ENCODE measurements at regions not wholly inside any gene's neighbourhood (a gene's known extent, or its start where the extent isn't known, plus 50 kb on each side); places are given as distances from the start of the nearest gene placed in this dataset.

DNA sequence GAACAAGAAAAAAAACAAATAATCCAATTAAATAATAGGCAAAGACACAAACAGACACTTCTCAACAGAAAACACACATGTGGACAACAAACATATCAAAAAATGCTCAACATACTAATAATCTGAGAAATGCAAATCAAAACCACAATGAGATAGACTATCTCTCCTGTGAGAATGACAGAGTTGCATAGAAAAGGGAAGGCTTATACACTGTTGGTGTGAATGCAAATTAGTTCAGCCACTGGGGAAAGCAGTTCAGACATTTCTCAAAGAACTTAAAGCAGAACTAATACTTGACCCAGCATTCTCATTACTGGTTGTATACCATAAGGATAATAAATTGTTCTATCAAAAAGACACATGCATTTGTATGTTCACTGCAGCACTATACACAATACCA lies 637.8 kb upstream of the LUZP2 start:
- Histone ChIP-seq H3F3A (ENCODE audit: control insufficient read depth, insufficient read depth) (no peaks in the 10 kb centered on the region), H3K27ac (ENCODE audit: low read depth, low read length) (no peak overlapping the region), H3K9me3 (ENCODE audit: control insufficient read depth, insufficient read depth, low read length) (no peaks in the 10 kb centered on the region), H3K36me3 (ENCODE audit: control insufficient read depth, low read length) (no peaks in the 10 kb centered on the region), H3K4me1 (ENCODE audit: control insufficient read depth, low read length) (peaks cover 7% of the 10 kb centered on the region), H3K9me2 (replicated peaks; ENCODE audit: control insufficient read depth, low read length) (no peaks in the 10 kb centered on the region), H3K4me3 (ENCODE audit: low read length) (no peak overlapping the region), H3K27me3 (ENCODE audit: control insufficient read depth, low read length) (no peaks in the 10 kb centered on the region), H3K79me2 (ENCODE audit: control insufficient read depth, low read length) (no peaks in the 10 kb centered on the region), H4K20me1 (ENCODE audit: control insufficient read depth, insufficient read depth, low read depth, low read length) (no peaks in the 10 kb centered on the region), H3K4me2 (ENCODE audit: low read length) (no peak overlapping the region)
- TF ChIP-seq EZH2phosphoT487 (IDR thresholded peaks at IDR 0.05; ENCODE audit: borderline replicate concordance, low read length) = no peak
- TF ChIP-seq CTCF (IDR thresholded peaks at IDR 0.05; ENCODE audit: low read depth, low read length, poor library complexity, severe bottlenecking) = no peak

- Histone ChIP-seq H3K4me3 (ENCODE audit: low read length) (no peak overlapping the region), H3K27ac (ENCODE audit: low read depth, low read length) (no peak overlapping the region), H3K4me1 (ENCODE audit: control insufficient read depth, low read length) (peaks cover 7% of the 10 kb centered on the region), H4K20me1 (ENCODE audit: control insufficient read depth, insufficient read depth, low read depth, low read length) (no peaks in the 10 kb centered on the region), H3K27me3 (ENCODE audit: control insufficient read depth, low read length) (no peaks in the 10 kb centered on the region), H3F3A (ENCODE audit: control insufficient read depth, insufficient read depth) (no peaks in the 10 kb centered on the region), H3K9me2 (replicated peaks; ENCODE audit: control insufficient read depth, low read length) (no peaks in the 10 kb centered on the region), H3K36me3 (ENCODE audit: control insufficient read depth, low read length) (no peaks in the 10 kb centered on the region), H3K79me2 (ENCODE audit: control insufficient read depth, low read length) (no peaks in the 10 kb centered on the region), H3K4me2 (ENCODE audit: low read length) (no peak overlapping the region), H3K9me3 (ENCODE audit: control insufficient read depth, insufficient read depth, low read length) (no peaks in the 10 kb centered on the region)
- no peak for TF ChIP-seq EZH2phosphoT487 (IDR thresholded peaks at IDR 0.05; ENCODE audit: borderline replicate concordance, low read length)
- no peak for TF ChIP-seq CTCF (IDR thresholded peaks at IDR 0.05; ENCODE audit: low read depth, low read length, poor library complexity, severe bottlenecking)
Observed at GRCh38 chr11:23861615-23862014, 635.2 kb upstream of the LUZP2 start.

GRCh38 chr11:23865341-23865975 lies 631.4 kb upstream of the LUZP2 start:
- no peak overlapping the region for H3K27ac ChIP-seq (ENCODE audit: low read depth, low read length)

More at GRCh38 chr11:23865341-23865975, 631.4 kb upstream of the LUZP2 start:
- no peaks in the 10 kb centered on the region for H3K4me1 ChIP-seq (ENCODE audit: control insufficient read depth, low read length)
- TF ChIP-seq EZH2phosphoT487 (IDR thresholded peaks at IDR 0.05; ENCODE audit: borderline replicate concordance, low read length) (no peak), CTCF (IDR thresholded peaks at IDR 0.05; ENCODE audit: low read depth, low read length, poor library complexity, severe bottlenecking) (no peak)
- no peaks in the 10 kb centered on the region for H4K20me1 ChIP-seq (ENCODE audit: control insufficient read depth, insufficient read depth, low read depth, low read length)
- H3K9me2 ChIP-seq (replicated peaks; ENCODE audit: control insufficient read depth, low read length) = no peaks in the 10 kb centered on the region
- H3K4me2 ChIP-seq (ENCODE audit: low read length) = no peak overlapping the region
- no peaks in the 10 kb centered on the region for H3F3A ChIP-seq (ENCODE audit: control insufficient read depth, insufficient read depth)
- H3K27me3 ChIP-seq (ENCODE audit: control insufficient read depth, low read length) = no peaks in the 10 kb centered on the region
- no peak overlapping the region for H3K4me3 ChIP-seq (ENCODE audit: low read length)
- no peaks in the 10 kb centered on the region for H3K9me3 ChIP-seq (ENCODE audit: control insufficient read depth, insufficient read depth, low read length)
- H3K36me3 ChIP-seq (ENCODE audit: control insufficient read depth, low read length) = no peaks in the 10 kb centered on the region
- no peaks in the 10 kb centered on the region for H3K79me2 ChIP-seq (ENCODE audit: control insufficient read depth, low read length)

All from DOHH2 (cell line).